ENCODE measurements at regions not wholly inside any gene's neighbourhood (a gene's known extent, or its start where the extent isn't known, plus 50 kb on each side); places are given as distances from the start of the nearest gene placed in this dataset.

DNA sequence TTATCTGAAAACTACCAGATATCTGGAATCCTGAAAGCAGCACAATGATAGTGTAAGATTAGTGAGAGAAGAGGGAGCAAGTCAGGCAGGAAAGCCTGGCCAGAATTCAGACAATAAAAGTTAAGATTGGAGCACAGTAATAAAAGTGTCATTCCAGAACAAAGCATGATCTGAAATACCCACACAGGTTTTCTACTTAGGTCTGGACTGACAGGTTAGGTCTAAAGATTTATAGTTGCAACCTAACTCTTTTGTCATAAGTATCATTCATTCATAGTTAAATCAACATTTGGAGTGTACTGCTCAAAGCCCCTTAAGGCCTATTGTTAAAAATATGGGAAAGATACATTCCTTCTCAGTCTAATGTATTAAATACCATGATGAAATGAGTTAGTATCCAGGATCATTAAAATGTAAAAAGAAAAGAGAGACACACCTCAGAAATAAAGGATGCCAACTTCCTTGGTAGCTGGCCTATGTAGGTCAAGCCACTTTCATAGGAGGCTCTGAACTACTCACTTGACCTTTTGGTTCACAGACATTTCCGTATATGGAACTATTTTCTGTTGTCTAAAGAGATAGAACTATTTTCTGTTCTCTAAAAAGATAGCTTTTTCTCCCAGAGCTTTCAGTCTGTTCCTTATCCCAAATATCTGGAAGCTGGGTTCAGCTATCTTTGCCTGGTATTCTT is 105.2 kb downstream of the FAS start:
- Histone ChIP-seq H3K4me1 (ENCODE audit: insufficient read depth, low read length) (no peaks in the 10 kb centered on the region), H3K4me3 (ENCODE audit: low read depth in 1 of 2, low read length in 2 of 2) (no peak overlapping the region), H2AFZ (ENCODE audit: low read depth, low read length) (no peak overlapping the region), H3K4me2 (ENCODE audit: insufficient read depth, low read length) (no peak overlapping the region), H3K79me2 (ENCODE audit: insufficient read depth, low read length) (no peaks in the 10 kb centered on the region), H4K20me1 (ENCODE audit: insufficient read depth, low read length) (no peaks in the 10 kb centered on the region), H3K27ac (ENCODE audit: low read length) (no peak overlapping the region), H3K27me3 (ENCODE audit: insufficient read depth, low read length, poor library complexity) (no peaks in the 10 kb centered on the region), H3K9ac (ENCODE audit: low read depth, low read length) (no peak overlapping the region), H3K36me3 (ENCODE audit: insufficient read depth, low read length) (no peaks in the 10 kb centered on the region), H3K9me3 (ENCODE audit: insufficient read depth, low read length, severe bottlenecking) (no peaks in the 10 kb centered on the region)
- TF ChIP-seq, protein P1, sequence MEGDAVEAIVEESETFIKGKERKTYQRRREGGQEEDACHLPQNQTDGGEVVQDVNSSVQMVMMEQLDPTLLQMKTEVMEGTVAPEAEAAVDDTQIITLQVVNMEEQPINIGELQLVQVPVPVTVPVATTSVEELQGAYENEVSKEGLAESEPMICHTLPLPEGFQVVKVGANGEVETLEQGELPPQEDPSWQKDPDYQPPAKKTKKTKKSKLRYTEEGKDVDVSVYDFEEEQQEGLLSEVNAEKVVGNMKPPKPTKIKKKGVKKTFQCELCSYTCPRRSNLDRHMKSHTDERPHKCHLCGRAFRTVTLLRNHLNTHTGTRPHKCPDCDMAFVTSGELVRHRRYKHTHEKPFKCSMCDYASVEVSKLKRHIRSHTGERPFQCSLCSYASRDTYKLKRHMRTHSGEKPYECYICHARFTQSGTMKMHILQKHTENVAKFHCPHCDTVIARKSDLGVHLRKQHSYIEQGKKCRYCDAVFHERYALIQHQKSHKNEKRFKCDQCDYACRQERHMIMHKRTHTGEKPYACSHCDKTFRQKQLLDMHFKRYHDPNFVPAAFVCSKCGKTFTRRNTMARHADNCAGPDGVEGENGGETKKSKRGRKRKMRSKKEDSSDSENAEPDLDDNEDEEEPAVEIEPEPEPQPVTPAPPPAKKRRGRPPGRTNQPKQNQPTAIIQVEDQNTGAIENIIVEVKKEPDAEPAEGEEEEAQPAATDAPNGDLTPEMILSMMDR (IDR thresholded peaks at IDR 0.05; ENCODE audit: borderline replicate concordance, extremely low read depth, low read length, poor library complexity, severe bottlenecking): no peak
- no peak for TF ChIP-seq EZH2 (IDR thresholded peaks at IDR 0.05; ENCODE audit: borderline replicate concordance, low read depth, low read length, severe bottlenecking)
- ATAC-seq (ENCODE audit: insufficient read depth, low read depth) (no peak), DNase-seq (no peak)

DNA sequence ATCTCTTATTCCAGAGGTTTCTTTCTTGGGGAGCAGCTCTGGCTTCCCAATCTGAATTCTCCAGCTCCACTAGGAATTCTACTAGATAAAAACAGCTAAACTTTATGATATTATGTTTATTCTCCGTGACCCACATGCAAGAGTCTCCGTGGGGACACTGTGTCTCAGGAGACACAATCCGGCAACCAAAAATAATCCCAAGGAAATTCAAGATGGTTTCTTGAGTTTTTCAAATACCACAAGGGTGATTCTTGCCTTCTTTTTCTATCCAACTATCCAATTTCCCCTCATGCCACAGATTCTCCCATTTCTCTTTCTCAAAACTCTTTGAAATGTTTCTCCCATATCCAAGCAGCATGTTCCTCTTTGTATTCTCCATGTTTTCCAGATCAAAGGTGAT is 103.1 kb downstream of the FAS start:
- Histone ChIP-seq H3K79me2 (ENCODE audit: insufficient read depth, low read length) (no peaks in the 10 kb centered on the region), H3K4me3 (ENCODE audit: low read depth in 1 of 2, low read length in 2 of 2) (no peak overlapping the region), H4K20me1 (ENCODE audit: insufficient read depth, low read length) (no peaks in the 10 kb centered on the region), H3K4me1 (ENCODE audit: insufficient read depth, low read length) (no peaks in the 10 kb centered on the region), H3K27me3 (ENCODE audit: insufficient read depth, low read length, poor library complexity) (no peaks in the 10 kb centered on the region), H2AFZ (ENCODE audit: low read depth, low read length) (no peak overlapping the region), H3K9me3 (ENCODE audit: insufficient read depth, low read length, severe bottlenecking) (no peaks in the 10 kb centered on the region), H3K27ac (ENCODE audit: low read length) (no peak overlapping the region), H3K36me3 (ENCODE audit: insufficient read depth, low read length) (no peaks in the 10 kb centered on the region), H3K9ac (ENCODE audit: low read depth, low read length) (no peak overlapping the region), H3K4me2 (ENCODE audit: insufficient read depth, low read length) (no peak overlapping the region)
- DNase-seq: no peak
- TF ChIP-seq, protein P1 (IDR thresholded peaks at IDR 0.05; ENCODE audit: borderline replicate concordance, extremely low read depth, low read length, poor library complexity, severe bottlenecking): no peak
- no peak for TF ChIP-seq EZH2 (IDR thresholded peaks at IDR 0.05; ENCODE audit: borderline replicate concordance, low read depth, low read length, severe bottlenecking)
- ATAC-seq (ENCODE audit: insufficient read depth, low read depth): no peak

DNA sequence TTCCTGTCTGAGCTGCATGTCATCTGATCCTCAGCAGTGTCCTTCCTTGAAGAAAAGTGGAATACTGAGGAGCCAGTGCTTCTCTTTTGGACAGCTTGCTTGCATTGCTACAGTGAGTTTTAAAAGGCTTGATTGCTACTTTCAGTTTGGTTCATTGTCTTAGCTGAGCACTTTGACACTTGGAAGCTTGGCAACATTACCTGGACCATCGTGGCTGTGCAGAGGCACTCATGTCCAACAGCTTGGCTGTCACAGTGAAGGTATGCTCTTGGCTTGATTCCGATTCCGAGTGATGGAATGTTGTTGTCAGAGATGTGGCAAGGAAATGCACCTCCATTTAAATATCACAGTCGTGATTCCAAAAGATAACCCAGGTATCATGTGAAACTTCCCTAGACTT is 102.4 kb downstream of the FAS start:
- no peaks in the 10 kb centered on the region for H3K27me3 ChIP-seq (ENCODE audit: insufficient read depth, low read length, poor library complexity)
- DNase-seq: no peak
- H3K9ac ChIP-seq (ENCODE audit: low read depth, low read length): no peak overlapping the region
- H4K20me1 ChIP-seq (ENCODE audit: insufficient read depth, low read length): no peaks in the 10 kb centered on the region
- no peak overlapping the region for H2AFZ ChIP-seq (ENCODE audit: low read depth, low read length)
- ATAC-seq (ENCODE audit: insufficient read depth, low read depth): no peak
- TF ChIP-seq, protein P1 (IDR thresholded peaks at IDR 0.05; ENCODE audit: borderline replicate concordance, extremely low read depth, low read length, poor library complexity, severe bottlenecking): no peak
- TF ChIP-seq EZH2 (IDR thresholded peaks at IDR 0.05; ENCODE audit: borderline replicate concordance, low read depth, low read length, severe bottlenecking): no peak
- H3K4me2 ChIP-seq (ENCODE audit: insufficient read depth, low read length): no peak overlapping the region
- H3K27ac ChIP-seq (ENCODE audit: low read length): no peak overlapping the region
- no peak overlapping the region for H3K4me3 ChIP-seq (ENCODE audit: low read depth in 1 of 2, low read length in 2 of 2)
- no peaks in the 10 kb centered on the region for H3K36me3 ChIP-seq (ENCODE audit: insufficient read depth, low read length)
- H3K9me3 ChIP-seq (ENCODE audit: insufficient read depth, low read length, severe bottlenecking): no peaks in the 10 kb centered on the region
- peaks cover under 1% of the 10 kb centered on the region; the same call in 1 of the 2 replicates for H3K4me1 ChIP-seq (ENCODE audit: insufficient read depth, low read length)
- H3K79me2 ChIP-seq (ENCODE audit: insufficient read depth, low read length): no peaks in the 10 kb centered on the region

All from DND-41 (cell line).